SK-N-SH treated with all-trans-retinoic acid at 6 μM for 48 hours (cell line): ENCODE measurements at regions not wholly inside any gene's neighbourhood (a gene's known extent, or its start where the extent isn't known, plus 50 kb on each side); places are given as distances from the start of the nearest gene placed in this dataset.

Source experiments
- BACH2 ChIP-seq: fragments of 250-450 bp; sonication (Bioruptor Pico); IDR thresholded peaks from 2 replicates; pipeline ENCODE4 v1.9.0; 2021; ENCODE audit warnings: mild to moderate bottlenecking, borderline replicate concordance
- ESRRG ChIP-seq: fragments of 250-450 bp; sonication (Bioruptor Pico); IDR thresholded peaks from 2 replicates; pipeline ENCODE4 v1.6.1; 2021; ENCODE audit warnings: mild to moderate bottlenecking
- ISL1 ChIP-seq: fragments of 250-450 bp; sonication (Bioruptor Pico); IDR thresholded peaks from 2 replicates; pipeline ENCODE4 v2.1.2; 2022; ENCODE audit warnings: mild to moderate bottlenecking, moderate library complexity
- RARB ChIP-seq: fragments of 250-450 bp; sonication (Bioruptor Pico); IDR thresholded peaks from 2 replicates; pipeline ENCODE4 v1.8.0; 2021; ENCODE audit warnings: mild to moderate bottlenecking, moderate library complexity
- ZC3H10 ChIP-seq: fragments of 250-450 bp; sonication (Bioruptor Pico); IDR thresholded peaks from 2 replicates; pipeline ENCODE4 v1.5.1; 2021; ENCODE audit warnings: mild to moderate bottlenecking, moderate library complexity
- ZFP30 ChIP-seq: fragments of 450-650 bp; formaldehyde crosslinking; IDR thresholded peaks from 2 replicates; pipeline ENCODE4 v1.5.0; 2022; ENCODE audit warnings: mild to moderate bottlenecking, moderate library complexity
- ZNF565 ChIP-seq: fragments of 450-650 bp; formaldehyde crosslinking; conservative IDR thresholded peaks from 2 replicates; pipeline ENCODE4 v1.5.0; 2020; ENCODE audit warnings: low read depth, mild to moderate bottlenecking, moderate library complexity
- TF ChIP-seq, protein P1 (sequence below): fragments of 250-450 bp; sonication (Bioruptor Pico); IDR thresholded peaks from 2 replicates; pipeline ENCODE4 v1.5.1; 2020; ENCODE audit warnings: low read depth, mild to moderate bottlenecking, moderate library complexity
- TF ChIP-seq, protein P2 (sequence below): fragments of 250-450 bp; sonication (Bioruptor Pico); IDR thresholded peaks from 2 replicates; pipeline ENCODE4 v1.8.0; 2020; ENCODE audit warnings: mild to moderate bottlenecking, moderate library complexity, borderline replicate concordance
- TF ChIP-seq, protein P3 (sequence below): fragments of 250-450 bp; sonication (Bioruptor Pico); IDR thresholded peaks from 2 replicates; pipeline ENCODE4 v1.8.0; 2021; ENCODE audit warnings: low read depth, mild to moderate bottlenecking, moderate library complexity, borderline replicate concordance
- TF ChIP-seq, protein P4 (sequence below): fragments of 250-450 bp; sonication (Bioruptor Pico); IDR thresholded peaks from 2 replicates; pipeline ENCODE4 v1.5.1; 2021; ENCODE audit warnings: mild to moderate bottlenecking, moderate library complexity

- no peak for TF ChIP-seq RARB
- no peak for TF ChIP-seq ZC3H10
- no peak for TF ChIP-seq ISL1 (CRISPR knock-in tag)
- no peak for TF ChIP-seq BACH2 (CRISPR knock-in tag)
- TF ChIP-seq, protein P1, sequence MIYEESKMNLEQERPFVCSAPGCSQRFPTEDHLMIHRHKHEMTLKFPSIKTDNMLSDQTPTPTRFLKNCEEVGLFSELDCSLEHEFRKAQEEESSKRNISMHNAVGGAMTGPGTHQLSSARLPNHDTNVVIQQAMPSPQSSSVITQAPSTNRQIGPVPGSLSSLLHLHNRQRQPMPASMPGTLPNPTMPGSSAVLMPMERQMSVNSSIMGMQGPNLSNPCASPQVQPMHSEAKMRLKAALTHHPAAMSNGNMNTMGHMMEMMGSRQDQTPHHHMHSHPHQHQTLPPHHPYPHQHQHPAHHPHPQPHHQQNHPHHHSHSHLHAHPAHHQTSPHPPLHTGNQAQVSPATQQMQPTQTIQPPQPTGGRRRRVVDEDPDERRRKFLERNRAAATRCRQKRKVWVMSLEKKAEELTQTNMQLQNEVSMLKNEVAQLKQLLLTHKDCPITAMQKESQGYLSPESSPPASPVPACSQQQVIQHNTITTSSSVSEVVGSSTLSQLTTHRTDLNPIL: no peak
- TF ChIP-seq, protein P2, sequence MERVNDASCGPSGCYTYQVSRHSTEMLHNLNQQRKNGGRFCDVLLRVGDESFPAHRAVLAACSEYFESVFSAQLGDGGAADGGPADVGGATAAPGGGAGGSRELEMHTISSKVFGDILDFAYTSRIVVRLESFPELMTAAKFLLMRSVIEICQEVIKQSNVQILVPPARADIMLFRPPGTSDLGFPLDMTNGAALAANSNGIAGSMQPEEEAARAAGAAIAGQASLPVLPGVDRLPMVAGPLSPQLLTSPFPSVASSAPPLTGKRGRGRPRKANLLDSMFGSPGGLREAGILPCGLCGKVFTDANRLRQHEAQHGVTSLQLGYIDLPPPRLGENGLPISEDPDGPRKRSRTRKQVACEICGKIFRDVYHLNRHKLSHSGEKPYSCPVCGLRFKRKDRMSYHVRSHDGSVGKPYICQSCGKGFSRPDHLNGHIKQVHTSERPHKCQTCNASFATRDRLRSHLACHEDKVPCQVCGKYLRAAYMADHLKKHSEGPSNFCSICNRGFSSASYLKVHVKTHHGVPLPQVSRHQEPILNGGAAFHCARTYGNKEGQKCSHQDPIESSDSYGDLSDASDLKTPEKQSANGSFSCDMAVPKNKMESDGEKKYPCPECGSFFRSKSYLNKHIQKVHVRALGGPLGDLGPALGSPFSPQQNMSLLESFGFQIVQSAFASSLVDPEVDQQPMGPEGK (CRISPR knock-in tag): no peak
- TF ChIP-seq, protein P3, sequence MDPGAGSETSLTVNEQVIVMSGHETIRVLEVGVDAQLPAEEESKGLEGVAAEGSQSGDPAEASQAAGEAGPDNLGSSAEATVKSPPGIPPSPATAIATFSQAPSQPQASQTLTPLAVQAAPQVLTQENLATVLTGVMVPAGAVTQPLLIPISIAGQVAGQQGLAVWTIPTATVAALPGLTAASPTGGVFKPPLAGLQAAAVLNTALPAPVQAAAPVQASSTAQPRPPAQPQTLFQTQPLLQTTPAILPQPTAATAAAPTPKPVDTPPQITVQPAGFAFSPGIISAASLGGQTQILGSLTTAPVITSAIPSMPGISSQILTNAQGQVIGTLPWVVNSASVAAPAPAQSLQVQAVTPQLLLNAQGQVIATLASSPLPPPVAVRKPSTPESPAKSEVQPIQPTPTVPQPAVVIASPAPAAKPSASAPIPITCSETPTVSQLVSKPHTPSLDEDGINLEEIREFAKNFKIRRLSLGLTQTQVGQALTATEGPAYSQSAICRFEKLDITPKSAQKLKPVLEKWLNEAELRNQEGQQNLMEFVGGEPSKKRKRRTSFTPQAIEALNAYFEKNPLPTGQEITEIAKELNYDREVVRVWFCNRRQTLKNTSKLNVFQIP (CRISPR knock-in tag): no peak
- TF ChIP-seq ESRRG (CRISPR knock-in tag): no peak
- TF ChIP-seq, protein P4, sequence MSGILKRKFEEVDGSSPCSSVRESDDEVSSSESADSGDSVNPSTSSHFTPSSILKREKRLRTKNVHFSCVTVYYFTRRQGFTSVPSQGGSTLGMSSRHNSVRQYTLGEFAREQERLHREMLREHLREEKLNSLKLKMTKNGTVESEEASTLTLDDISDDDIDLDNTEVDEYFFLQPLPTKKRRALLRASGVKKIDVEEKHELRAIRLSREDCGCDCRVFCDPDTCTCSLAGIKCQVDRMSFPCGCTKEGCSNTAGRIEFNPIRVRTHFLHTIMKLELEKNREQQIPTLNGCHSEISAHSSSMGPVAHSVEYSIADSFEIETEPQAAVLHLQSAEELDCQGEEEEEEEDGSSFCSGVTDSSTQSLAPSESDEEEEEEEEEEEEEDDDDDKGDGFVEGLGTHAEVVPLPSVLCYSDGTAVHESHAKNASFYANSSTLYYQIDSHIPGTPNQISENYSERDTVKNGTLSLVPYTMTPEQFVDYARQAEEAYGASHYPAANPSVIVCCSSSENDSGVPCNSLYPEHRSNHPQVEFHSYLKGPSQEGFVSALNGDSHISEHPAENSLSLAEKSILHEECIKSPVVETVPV (CRISPR knock-in tag): no peak
- TF ChIP-seq ZNF565: no peak
- TF ChIP-seq ZFP30 (CRISPR knock-in tag): no peak
Measured at GRCh38 chr1:79507770-79508169, 501.2 kb upstream of the ADGRL4 start.
